H54 (cell line): ENCODE measurements at regions not wholly inside any gene's neighbourhood (a gene's known extent, or its start where the extent isn't known, plus 50 kb on each side); places are given as distances from the start of the nearest gene placed in this dataset.
"Not testable (repeated sequence)": the region's sequence is repeated elsewhere in the genome, so short reads cannot be mapped to it uniquely, and the experiment has no call there.

ENCODE experiments used
- DNase-seq: peaks from one replicate; pipeline ENCODE4 v3.0.0; 2011; ENCODE audit warnings: low spot score, mixed read lengths; ENCODE audit not compliant: insufficient read length
- FAIRE-seq: peaks from 3 replicates; lab custom pipeline; 2011; peaks lifted over from hg19 to GRCh38; lab: Jason Lieb, UNC
- POLR2A ChIP-seq: IDR thresholded peaks from 2 replicates; pipeline ENCODE4 v1.6.1; 2011; ENCODE audit warnings: low read depth, mild to moderate bottlenecking, low read length

DNA sequence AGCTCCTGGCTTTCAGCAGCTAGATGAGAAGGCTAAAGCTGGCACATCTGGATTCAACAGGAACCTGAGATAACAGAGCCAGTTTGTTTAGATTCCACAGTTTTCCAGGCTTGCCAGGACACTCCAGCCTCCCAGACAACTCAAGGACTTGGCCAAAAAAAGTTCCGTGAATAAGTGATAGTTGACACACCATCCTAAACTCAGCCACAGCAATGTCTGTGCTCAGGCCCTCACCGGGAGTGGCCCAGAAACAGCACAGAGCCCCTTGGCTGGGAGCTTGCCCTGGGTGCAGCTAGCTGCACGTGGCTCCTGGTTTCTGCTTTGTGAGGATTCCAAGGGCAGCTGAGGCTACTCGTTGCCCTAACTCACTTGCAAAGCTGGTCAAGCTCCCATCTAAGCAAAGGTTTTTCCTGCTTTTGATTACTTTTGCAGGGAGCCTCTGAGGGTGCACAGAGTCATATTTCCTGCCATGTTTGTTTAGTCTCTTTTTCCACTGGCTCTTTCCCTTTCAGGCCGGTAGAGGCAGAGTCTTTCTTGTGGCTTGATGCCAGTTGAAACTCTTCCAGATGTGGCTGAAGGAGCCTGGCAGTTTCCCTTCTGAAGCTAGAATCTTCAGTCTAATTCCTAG lies 118.3 kb upstream of the ECI2 start:
- peak; percentile 23 for DNase-seq
- FAIRE-seq: peak; percentile 11
- TF ChIP-seq POLR2A: no peak

DNA sequence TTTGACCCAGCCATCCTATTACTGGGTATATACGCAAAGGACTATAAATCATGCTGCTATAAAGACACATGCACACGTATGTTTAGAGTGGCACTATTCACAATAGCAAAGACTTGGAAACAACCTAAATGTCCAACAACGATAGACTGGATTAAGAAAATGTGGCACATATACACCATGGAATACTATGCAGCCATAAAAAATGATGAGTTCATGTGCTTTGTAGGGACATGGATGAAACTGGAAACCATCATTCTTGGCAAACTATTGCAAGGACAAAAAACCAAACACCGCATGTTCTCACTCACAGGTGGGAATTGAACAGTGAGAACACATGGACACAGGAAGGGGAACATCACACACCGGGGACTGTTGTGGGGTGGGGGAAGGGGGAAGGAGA lies 117.1 kb upstream of the ECI2 start:
- not testable (repeated sequence) for DNase-seq, FAIRE-seq

DNA sequence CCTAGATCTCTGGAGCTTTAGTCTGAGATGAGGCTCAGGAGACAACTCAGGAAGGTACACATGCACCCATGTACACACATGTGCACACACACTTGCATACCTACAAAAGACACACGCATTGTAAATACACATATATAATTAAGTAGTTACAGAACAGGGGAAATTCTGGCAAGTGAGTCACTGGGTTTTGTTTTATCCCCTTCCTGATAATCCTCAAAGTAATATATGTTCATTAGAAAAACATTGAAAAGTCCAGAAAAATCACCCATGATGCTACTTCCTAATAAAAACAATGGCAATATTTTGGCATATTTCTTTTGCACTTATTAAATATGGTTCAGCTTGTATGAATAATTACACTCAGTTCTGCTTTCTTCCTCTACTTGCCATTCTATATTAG lies 115.3 kb upstream of the ECI2 start:
- TF ChIP-seq POLR2A: no peak
- FAIRE-seq: no peak
- DNase-seq: no peak

DNA sequence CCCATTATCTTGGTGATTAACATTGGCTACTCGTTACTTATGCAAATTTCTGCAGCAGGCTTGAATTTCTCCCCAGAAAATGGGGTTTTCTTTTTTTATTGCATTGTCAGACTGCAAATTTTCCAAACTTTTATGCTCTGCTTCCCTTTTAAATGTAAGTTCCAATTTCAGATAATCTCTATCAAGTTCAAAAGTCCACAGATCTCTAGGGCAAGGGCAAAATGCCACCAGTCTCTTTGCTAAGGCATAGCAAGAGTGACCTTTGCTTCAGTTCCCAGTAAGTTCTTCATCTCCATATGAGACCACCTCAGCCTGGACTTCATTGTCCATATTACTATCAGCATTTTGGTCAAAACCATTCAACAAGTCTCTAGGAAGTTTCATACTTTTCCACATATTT lies 108.5 kb upstream of the ECI2 start:
- not testable (repeated sequence) for FAIRE-seq, DNase-seq

DNA sequence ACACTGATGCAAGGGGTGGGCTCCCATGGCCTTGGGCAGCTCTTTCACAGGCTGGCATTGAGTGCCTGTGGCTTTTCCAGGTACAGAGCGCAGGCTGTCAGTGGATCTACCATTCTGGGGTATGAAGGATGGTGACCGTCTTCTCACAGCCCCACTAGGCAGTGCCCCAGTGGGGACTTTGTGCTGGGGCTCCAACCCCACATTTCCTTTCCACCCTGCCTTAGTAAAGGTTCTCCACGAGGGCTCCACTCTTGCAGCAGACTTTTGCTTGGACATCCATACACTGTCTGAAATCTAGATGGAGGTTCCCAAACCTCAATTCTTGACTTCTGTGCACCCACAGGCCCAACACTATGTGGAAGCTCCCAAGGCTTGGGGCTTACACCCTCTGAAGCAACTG lies 107.9 kb upstream of the ECI2 start:
- no peak for TF ChIP-seq POLR2A

DNA sequence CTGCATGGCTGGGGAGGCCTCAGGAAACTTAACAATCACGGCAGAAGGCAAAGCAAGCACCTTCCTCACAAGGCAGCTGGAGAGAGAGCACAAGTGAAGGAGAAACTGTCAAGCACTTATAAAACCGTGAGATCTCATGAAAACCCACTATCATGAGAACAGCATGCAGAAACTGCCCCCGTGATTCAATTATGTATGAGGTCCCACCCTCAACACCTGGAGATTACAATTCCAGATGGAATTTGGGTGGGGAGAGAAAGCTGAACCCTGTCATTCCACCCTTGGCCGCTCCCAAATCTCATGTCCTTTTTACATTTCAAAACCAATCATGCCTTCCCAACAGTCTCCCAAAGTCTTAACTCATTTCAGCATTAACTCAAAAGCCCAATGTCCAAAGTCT lies 107.2 kb upstream of the ECI2 start:
- no peak for TF ChIP-seq POLR2A
- DNase-seq (no peak), FAIRE-seq (no peak)

More for the DNA sequence above, 107.9 kb upstream of the ECI2 start:
- DNase-seq (no peak), FAIRE-seq (no peak)

DNA sequence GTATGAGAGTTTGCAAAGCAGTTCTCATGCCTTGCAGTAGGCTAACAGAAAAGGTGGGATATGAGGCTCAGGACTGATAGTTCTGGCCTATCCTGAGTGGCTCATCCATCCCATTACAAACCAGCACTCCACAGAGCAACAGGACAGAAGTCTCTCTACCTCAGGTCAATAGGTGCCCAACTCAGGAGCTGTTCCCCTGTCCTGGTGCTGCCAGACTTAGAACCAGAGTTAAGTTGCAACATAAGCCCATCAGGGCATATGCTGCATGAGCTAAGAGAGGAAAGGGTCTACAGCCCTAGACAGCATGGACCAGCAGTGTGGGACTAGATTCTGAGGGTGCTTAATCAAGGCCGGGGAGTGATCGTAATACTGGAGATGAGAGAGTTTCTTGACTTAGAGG lies 104.8 kb upstream of the ECI2 start:
- DNase-seq (no peak), FAIRE-seq (no peak)
- no peak for TF ChIP-seq POLR2A

DNA sequence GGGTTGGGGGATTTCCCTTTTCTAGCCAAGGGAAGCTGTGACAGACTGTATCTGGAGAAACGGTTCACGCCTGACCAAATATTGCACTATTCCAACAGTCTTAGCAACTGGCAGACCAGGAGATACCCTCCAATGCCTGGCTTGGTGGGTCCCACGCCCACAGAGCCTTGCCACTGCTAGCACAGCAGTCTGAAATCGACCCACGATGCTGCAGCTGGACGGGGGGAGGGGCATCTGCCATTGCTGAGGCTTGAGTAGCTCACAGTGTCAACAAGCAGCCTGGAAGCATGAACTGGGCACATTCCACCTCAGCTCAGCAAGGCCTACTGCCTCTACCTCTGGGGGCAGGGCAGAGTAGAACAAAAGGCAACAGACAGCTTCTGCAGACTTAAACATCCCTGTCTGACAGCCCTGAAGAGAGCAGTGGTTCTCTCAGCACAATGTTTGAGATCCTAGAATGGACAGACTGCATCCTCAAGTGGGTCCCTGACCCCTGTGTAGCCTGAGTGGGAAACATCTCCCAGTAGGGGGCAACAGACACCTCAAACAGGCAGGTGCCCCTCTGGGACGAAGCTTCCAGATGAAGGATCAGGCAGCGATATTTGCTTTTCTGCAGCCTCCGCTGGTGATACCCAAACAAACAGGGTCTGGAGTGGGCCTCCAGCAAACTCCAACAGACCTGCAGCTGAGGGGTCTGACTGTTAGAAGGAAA lies 89.9 kb upstream of the ECI2 start:
- DNase-seq (no peak), FAIRE-seq (no peak)
- no peak for TF ChIP-seq POLR2A

DNA sequence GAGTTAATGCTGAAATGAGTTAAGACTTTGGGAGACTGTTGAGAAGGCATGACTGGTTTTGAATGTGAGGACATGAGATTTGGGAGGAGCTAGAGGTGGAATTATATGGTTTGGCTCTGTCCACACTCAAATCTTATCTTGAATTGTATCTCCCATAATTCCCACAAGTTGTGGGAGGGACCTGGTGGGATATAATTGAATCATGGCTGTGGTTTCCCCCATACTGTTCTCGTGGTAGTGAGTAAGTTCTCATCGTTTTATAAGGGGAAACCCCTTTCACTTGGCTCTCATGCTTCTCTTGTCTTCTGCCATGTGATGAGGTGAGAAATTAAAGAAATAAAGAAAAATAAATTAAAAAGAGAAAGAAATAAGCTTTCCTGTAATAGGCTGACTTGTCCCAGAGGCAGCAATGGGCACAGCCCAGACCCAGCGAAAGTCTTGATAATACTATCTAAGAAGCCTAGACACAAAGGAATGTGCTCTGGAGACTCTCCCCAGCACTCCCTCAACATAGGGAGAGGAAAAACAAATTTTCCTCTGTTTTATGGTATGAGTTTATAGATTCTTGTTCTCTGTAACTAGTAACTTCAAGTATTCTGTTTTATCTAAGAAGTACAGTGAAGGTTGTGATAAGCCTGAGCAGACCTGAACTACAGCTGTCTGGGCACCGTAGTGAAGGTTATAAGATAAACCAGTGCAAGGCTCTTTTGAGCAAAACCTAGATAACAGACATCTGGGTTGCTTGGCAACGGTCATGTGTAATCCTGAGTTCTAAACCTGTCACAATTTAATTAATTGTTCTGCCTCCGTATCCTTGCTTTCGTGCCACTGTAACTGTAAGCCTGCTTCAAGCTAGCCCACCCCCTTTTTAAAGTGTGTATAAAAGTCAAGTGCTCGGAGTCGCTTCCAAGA lies 88.9 kb upstream of the ECI2 start:
- FAIRE-seq: no peak
- no peak for DNase-seq
- no peak for TF ChIP-seq POLR2A

DNA sequence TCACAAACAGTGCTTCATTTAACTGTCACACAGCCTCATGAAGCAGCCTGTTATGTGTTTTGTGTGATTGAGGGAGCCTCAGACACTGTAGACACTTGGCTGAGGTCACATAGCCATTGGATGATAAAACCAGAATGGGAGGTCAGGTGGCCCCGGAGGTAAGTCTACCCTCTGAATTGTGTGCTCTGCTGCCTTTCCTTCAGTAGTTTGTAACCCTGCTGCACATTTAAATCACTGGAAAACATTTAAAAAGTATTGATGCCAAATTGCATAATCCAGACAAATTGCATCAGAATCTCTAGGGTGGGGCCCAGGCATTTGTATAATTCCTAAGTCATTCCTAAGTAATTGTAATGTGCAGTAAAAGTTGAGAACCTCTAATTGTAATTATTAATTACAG lies 85.2 kb upstream of the ECI2 start:
- no peak for TF ChIP-seq POLR2A
- no peak for DNase-seq
- FAIRE-seq: no peak

DNA sequence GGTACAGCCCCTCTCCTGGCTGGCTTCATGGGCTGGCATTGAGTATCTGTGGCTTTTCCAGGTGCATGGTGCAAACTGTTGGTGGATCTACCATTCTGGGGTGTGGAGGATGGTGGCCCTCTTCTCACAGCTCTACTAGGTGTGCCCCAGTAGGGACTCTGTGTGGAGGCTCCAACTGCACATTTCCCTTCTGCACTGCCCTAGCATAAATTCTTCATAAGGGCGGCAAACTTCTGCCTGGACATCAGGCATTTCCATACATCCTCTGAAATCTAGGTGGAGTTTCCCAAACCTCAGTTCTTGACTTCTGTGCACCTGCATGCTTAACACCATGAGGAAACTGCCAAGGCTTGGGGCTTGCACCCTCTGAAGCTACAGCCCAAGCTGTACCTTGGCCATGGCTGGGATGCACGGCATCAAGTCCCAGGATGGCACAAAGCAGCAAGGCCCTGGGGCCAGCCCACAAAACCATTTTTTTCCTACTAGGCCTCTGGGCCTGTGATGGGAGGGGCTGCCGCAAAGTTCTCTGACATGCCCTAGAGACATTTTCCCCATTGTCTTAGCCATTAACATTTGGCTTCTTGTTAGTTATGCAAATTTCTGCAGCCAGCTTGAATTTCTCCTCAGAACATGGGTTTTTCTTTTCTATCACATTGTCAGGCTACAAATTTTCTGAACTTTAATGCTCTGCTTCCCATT lies 83.4 kb upstream of the ECI2 start:
- not testable (repeated sequence) for FAIRE-seq, DNase-seq

DNA sequence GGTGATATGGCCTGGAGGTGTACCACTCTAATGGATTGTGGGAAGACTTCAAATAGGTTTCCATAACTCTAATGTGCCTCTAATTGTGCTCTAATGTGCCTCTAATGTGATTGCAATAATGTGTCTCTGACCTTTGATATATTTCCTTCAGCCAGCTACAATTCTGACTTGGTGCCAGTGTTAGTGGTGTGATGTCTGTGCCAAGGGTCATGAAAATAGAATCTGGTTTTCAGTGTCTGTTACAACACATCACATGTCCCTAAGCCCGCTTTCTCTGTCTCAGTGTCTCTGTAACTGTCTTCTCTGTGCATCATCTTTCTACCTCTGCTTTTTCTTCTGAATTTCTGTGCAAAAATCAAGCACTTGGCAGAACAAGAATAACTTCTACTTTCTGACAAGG lies 77.2 kb upstream of the ECI2 start:
- DNase-seq: no peak
- no peak for FAIRE-seq
- no peak for TF ChIP-seq POLR2A

DNA sequence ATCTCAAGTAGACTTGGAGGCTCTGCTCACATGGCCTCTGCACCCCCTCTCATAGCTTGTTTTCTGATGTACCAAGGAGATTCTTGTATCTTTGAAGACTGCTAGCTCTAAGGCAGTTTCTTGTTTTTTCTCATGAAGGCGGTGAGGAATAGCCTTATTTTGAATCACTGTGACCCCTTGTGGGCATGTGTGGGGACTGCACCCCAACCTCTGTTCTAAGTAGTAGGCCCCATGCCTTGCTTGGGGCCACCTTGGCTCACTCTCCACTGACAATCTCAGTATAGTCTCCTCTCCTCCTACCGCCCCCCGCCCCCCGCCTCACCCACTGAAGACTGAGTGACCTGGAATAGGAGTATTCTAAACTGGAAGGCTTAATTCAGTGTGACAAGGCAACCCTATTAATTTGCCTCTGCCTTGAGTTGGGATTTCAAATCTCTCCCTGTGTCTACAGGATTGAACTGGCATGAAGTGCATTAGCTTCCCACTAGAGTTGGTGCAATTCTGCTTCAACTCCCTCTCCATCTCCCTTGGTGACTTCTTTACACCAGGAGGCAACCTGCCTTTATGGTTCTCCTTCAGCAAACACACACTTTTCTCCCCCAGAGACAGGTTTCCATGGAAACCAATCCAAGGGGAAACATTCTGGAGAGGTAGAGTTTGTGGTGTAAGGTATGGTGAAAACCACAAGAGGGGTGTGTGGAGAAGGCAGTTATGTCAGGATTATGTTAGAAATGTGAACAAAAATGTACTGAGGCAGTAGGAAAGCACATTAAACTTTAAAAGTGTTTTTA lies 75.4 kb upstream of the ECI2 start:
- FAIRE-seq (peak; percentile 84), DNase-seq (peak; percentile 49)
- no peak for TF ChIP-seq POLR2A

DNA sequence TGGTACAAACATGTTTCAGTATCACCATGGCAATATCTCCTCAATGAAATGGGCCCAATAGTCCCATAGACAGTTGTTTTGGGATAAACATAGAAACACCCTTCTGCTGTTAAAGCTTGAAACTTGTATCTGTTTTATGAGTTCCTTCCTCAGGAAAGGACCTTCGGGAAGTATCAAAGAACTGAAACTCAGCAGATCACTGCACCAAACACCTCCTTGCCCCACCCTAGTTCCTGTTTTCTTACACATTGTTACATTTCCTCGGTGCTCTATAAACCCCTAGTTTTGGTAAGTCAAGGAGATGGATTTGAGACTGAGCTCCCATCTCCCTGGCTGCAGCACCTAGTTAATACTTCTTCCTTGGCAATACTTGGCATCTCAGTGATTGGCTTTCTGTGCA lies 73.8 kb upstream of the ECI2 start:
- no peak for TF ChIP-seq POLR2A
- DNase-seq: no peak

More for the DNA sequence above, 73.8 kb upstream of the ECI2 start:
- FAIRE-seq: no peak
